ENCODE measurements at regions not wholly inside any gene's neighbourhood (a gene's known extent, or its start where the extent isn't known, plus 50 kb on each side); places are given as distances from the start of the nearest gene placed in this dataset.
A peak's percentile ranks its signal among the peaks of the same experiment; 100 is the strongest.

- no peaks in the 10 kb centered on the region for H3K4me1 Mint-ChIP-seq
- H3K4me3 Mint-ChIP-seq = no peak overlapping the region
- H3K9me3 Mint-ChIP-seq = no peaks in the 10 kb centered on the region
- no peak overlapping the region for H3K27ac Mint-ChIP-seq
- H3K27me3 Mint-ChIP-seq = peaks cover 47% of the 10 kb centered on the region
- no peak for DNase-seq
- ATAC-seq = no peak
Measured at GRCh38 chr5:34509392-34509791, 146.7 kb upstream of the RAI14 start.

- peaks cover 41% of the 10 kb centered on the region for H3K27me3 Mint-ChIP-seq
- DNase-seq (no peak), ATAC-seq (no peak)
- no peak overlapping the region for H3K4me3 Mint-ChIP-seq
- no peaks in the 10 kb centered on the region for H3K4me1 Mint-ChIP-seq
- H3K9me3 Mint-ChIP-seq = no peaks in the 10 kb centered on the region
- H3K27ac Mint-ChIP-seq = no peak overlapping the region
Measured at GRCh38 chr5:34510002-34510401, 146.1 kb upstream of the RAI14 start.

- Mint-ChIP-seq H3K27me3 (peaks cover 30% of the 10 kb centered on the region), H3K4me1 (no peaks in the 10 kb centered on the region), H3K4me3 (no peak overlapping the region), H3K9me3 (no peaks in the 10 kb centered on the region), H3K27ac (no peak overlapping the region)
- DNase-seq = no peak
- ATAC-seq = no peak
Measured at GRCh38 chr5:34511063-34511462, 145.1 kb upstream of the RAI14 start.

GRCh38 chr5:34511481-34511880, 144.6 kb upstream of the RAI14 start:
- no peak overlapping the region for H3K4me3 Mint-ChIP-seq
- no peak for ATAC-seq
- no peak overlapping the region for H3K27ac Mint-ChIP-seq
- no peaks in the 10 kb centered on the region for H3K9me3 Mint-ChIP-seq
- DNase-seq = no peak
- H3K4me1 Mint-ChIP-seq = no peaks in the 10 kb centered on the region
- H3K27me3 Mint-ChIP-seq = peaks cover 27% of the 10 kb centered on the region

GRCh38 chr5:34511915-34512314, 144.2 kb upstream of the RAI14 start:
- Mint-ChIP-seq H3K4me3 (no peak overlapping the region), H3K27ac (no peak overlapping the region), H3K9me3 (no peaks in the 10 kb centered on the region), H3K27me3 (peaks cover 29% of the 10 kb centered on the region), H3K4me1 (no peaks in the 10 kb centered on the region)
- DNase-seq (no peak), ATAC-seq (no peak)

DNA sequence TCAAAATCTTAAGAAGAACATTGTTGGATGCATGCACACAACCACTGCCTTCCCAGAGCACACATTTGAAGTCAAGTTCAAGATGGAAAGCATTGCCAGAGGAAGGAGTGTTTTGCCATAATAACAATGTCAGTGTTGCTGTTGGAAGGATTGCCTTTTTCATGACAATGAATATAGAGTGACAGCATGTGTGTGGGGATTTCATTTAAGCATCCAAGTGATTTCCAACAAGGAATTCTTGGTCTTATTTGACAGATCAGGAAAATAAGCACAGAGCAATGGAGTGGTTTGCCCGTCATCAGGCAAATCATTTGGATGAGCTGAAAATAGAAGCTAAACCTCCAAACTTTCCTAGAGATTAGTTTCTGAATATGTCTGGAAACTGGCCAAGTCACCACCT, 140.0 kb upstream of the RAI14 start:
- H3K27me3 Mint-ChIP-seq = peaks cover 19% of the 10 kb centered on the region
- DNase-seq = no peak
- no peaks in the 10 kb centered on the region for H3K4me1 Mint-ChIP-seq
- no peak for ATAC-seq
- H3K4me3 Mint-ChIP-seq = no peak overlapping the region
- H3K9me3 Mint-ChIP-seq = no peaks in the 10 kb centered on the region
- H3K27ac Mint-ChIP-seq = no peak overlapping the region

DNA sequence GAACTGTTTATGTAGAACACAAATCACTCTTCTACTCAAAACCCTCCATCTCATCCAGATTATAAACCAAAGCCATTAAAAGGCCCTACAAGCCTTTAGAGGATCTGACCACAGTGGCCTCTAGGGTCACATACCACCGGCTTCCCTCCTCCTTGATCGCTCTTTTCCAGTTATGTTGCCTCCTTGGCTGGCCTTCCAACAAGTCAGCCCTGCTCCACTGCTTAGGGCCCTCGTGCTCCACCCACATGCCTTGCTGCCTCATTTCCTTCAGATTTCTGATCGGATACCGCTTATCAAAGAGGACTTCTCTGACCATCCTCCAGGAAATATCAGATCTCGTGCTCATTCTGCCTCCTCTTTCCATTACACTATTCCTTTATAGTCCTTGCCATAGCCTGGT, 139.4 kb upstream of the RAI14 start:
- DNase-seq (no peak), ATAC-seq (no peak)
- Mint-ChIP-seq H3K4me1 (no peaks in the 10 kb centered on the region), H3K4me3 (no peak overlapping the region), H3K27ac (no peak overlapping the region), H3K27me3 (peaks cover 19% of the 10 kb centered on the region), H3K9me3 (no peaks in the 10 kb centered on the region)

DNA sequence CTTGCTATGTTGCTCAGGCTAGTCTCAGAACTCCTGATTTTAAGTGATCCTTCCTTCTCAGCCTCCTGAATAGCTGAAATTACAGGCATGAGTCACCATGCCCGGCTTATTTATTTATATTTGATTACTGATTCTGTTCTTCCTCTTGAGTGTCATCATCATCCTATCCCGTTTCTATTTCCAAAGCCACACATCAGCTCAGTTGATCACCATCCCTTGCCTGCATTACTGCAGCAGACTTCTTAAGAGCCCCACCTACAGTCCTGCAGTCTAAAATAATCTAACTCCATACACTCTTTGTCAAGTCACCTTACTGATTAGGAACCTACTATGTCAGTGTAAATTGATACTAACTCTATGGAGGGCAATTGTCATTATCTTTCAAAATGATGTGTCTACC, 138.9 kb upstream of the RAI14 start:
- Mint-ChIP-seq H3K27me3 (peaks cover 19% of the 10 kb centered on the region), H3K4me1 (no peaks in the 10 kb centered on the region), H3K27ac (no peak overlapping the region), H3K9me3 (no peaks in the 10 kb centered on the region), H3K4me3 (no peak overlapping the region)
- DNase-seq = no peak
- no peak for ATAC-seq

DNA sequence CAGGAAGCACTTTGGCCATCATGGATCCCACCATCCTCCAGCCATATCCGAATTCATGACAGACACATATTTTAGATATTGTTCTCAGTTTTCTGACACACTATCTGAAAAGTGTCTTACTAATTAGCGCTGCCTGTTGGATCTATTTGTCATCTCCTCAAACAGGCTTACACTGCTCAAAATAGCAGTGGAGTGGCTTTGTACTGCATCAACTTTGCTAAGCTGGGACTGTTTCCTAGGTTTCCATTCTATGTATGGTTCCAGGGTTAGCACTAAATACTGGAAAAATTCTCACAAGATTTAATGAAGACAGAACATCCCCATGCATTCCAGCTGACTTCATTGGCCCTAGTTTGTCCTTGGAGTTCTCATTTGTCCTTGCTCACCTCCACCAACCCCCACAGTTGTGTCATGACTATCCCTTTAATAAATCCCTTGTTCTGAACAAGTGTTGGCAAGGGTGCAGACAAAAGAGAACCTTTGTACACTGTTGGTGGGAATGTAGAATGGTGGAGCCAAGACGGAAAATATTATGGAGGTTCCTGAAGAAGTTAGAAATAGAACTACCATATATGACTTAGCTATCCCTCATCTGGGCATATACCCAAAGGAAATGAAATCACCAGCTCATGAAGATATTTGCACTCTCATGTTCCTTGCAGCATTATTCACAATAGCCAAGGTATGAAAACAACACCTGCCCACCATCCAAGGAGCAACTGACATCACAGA, 136.5 kb upstream of the RAI14 start:
- ATAC-seq = no peak
- H3K4me1 Mint-ChIP-seq = peaks cover 6% of the 10 kb centered on the region
- peaks cover 19% of the 10 kb centered on the region for H3K27me3 Mint-ChIP-seq
- no peak overlapping the region for H3K4me3 Mint-ChIP-seq
- no peak overlapping the region for H3K27ac Mint-ChIP-seq
- no peaks in the 10 kb centered on the region for H3K9me3 Mint-ChIP-seq
- no peak for DNase-seq

GRCh38 chr5:34521628-34522290, 134.4 kb upstream of the RAI14 start:
- H3K9me3 Mint-ChIP-seq = no peaks in the 10 kb centered on the region
- no peak for ATAC-seq
- no peak overlapping the region for H3K4me3 Mint-ChIP-seq
- peaks cover 6% of the 10 kb centered on the region for H3K4me1 Mint-ChIP-seq
- no peak for DNase-seq
- H3K27ac Mint-ChIP-seq = no peak overlapping the region
- peaks cover 15% of the 10 kb centered on the region for H3K27me3 Mint-ChIP-seq

GRCh38 chr5:34522599-34523386, 133.3 kb upstream of the RAI14 start:
- peak; percentile 31 to 43 for DNase-seq
- Mint-ChIP-seq H3K27me3 (peaks cover 6% of the 10 kb centered on the region), H3K4me3 (no peak overlapping the region), H3K9me3 (no peaks in the 10 kb centered on the region), H3K27ac (no peak overlapping the region), H3K4me1 (peaks cover 6% of the 10 kb centered on the region)
- peak; percentile 85 for ATAC-seq

- Mint-ChIP-seq H3K27ac (no peak overlapping the region), H3K27me3 (peaks cover 6% of the 10 kb centered on the region), H3K9me3 (no peaks in the 10 kb centered on the region), H3K4me1 (peaks cover 6% of the 10 kb centered on the region), H3K4me3 (no peak overlapping the region)
- DNase-seq = no peak
- no peak for ATAC-seq
Measured at GRCh38 chr5:34523387-34523726, 132.8 kb upstream of the RAI14 start.

DNA sequence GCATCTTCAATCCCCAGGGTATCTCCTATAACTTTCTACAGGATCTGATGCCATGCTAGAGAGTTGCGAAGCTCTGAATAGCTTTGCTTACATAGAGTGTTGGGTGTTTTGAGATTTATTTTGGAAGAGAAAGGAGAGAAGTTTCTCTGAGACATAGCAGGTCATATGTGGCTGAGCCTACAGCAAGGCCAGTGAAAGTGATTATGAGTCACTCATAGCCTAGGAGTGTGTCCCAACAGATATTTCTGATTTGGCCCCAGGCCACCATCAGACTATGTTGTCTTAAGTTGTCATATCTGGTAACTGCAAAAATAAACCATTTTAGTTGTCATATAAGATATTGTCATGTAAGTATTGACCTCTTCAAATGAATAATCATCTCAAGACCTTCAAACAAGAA, 132.0 kb upstream of the RAI14 start:
- Mint-ChIP-seq H3K4me3 (no peak overlapping the region), H3K4me1 (peaks cover 6% of the 10 kb centered on the region), H3K27me3 (peaks cover 4% of the 10 kb centered on the region), H3K9me3 (no peaks in the 10 kb centered on the region), H3K27ac (no peak overlapping the region)
- peak; percentile 39 for ATAC-seq
- no peak for DNase-seq

DNA sequence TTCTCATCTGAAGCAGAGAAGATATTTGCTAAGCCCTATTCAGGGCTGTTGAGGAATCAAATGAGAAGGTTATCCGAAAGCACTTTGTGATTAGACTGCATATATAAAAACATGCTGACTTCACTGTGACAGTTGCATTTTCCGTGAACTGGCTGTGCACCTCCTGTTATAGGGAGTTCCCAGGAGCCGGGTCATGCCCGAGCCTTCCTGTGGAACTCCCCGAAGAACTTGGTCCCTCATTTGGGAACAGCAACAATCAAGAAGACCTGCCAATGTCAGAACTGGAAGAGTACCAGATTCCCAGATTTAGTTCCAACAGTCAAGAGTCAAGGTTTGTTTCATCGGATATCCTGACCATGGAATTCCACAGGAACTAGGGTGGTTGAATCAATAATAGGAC, 130.4 kb upstream of the RAI14 start:
- ATAC-seq (no peak), DNase-seq (no peak)
- no peak overlapping the region for H3K27ac Mint-ChIP-seq
- no peaks in the 10 kb centered on the region for H3K27me3 Mint-ChIP-seq
- H3K4me1 Mint-ChIP-seq = peaks cover 6% of the 10 kb centered on the region
- H3K9me3 Mint-ChIP-seq = no peaks in the 10 kb centered on the region
- no peak overlapping the region for H3K4me3 Mint-ChIP-seq

GRCh38 chr5:34526682-34527305, 129.3 kb upstream of the RAI14 start:
- Mint-ChIP-seq H3K9me3 (no peaks in the 10 kb centered on the region), H3K27ac (no peak overlapping the region), H3K4me3 (no peak overlapping the region), H3K27me3 (no peaks in the 10 kb centered on the region), H3K4me1 (peaks cover 6% of the 10 kb centered on the region)
- ATAC-seq = no peak
- no peak for DNase-seq

Measured in stimulated activated naive CD8-positive, alpha-beta T cell treated with anti-CD3 and anti-CD28 coated beads, Interleukin-15, amount 100 ng/mL, for 72 hours (primary cell).